ENCODE measurements at regions not wholly inside any gene's neighbourhood (a gene's known extent, or its start where the extent isn't known, plus 50 kb on each side); places are given as distances from the start of the nearest gene placed in this dataset.
A peak's percentile ranks its signal among the peaks of the same experiment; 100 is the strongest.
"Not testable (repeated sequence)": the region's sequence is repeated elsewhere in the genome, so short reads cannot be mapped to it uniquely, and the experiment has no call there.

GRCh38 chr5:93359296-93359959 is 221.6 kb downstream of the NR2F1-AS1 start:
- no peak for DNase-seq

- DNase-seq, result no peak
These were observed 222.8 kb downstream of the NR2F1-AS1 start for GRCh38 chr5:93358176-93358575.

- no peak for DNase-seq
These were observed 223.3 kb downstream of the NR2F1-AS1 start for GRCh38 chr5:93357686-93358085.

- DNase-seq, result no peak
These were observed 225.3 kb downstream of the NR2F1-AS1 start for GRCh38 chr5:93355691-93356090.

GRCh38 chr5:93352186-93352585 is 228.8 kb downstream of the NR2F1-AS1 start:
- no peak for DNase-seq

- no peak for DNase-seq
These were observed 231.4 kb downstream of the NR2F1-AS1 start for GRCh38 chr5:93349613-93350012.

- DNase-seq, result peak in 1 of 58 donors; percentile 3
These were observed 232.8 kb downstream of the NR2F1-AS1 start for GRCh38 chr5:93348231-93348630.

GRCh38 chr5:93346850-93347249 is 234.2 kb downstream of the NR2F1-AS1 start:
- DNase-seq, result not testable (repeated sequence)

- no peak for DNase-seq
These were observed 234.7 kb downstream of the NR2F1-AS1 start for GRCh38 chr5:93346301-93346700.

- DNase-seq, result no peak
These were observed 237.4 kb downstream of the NR2F1-AS1 start for GRCh38 chr5:93343570-93343969.

- peak in 2 of 58 donors; percentile 5 to 25 for DNase-seq
These were observed 238.4 kb downstream of the NR2F1-AS1 start for GRCh38 chr5:93342563-93343061.

- no peak for DNase-seq
These were observed 240.1 kb downstream of the NR2F1-AS1 start for GRCh38 chr5:93340881-93341280.

- no peak for DNase-seq
These were observed 243.9 kb downstream of the NR2F1-AS1 start for GRCh38 chr5:93337138-93337537.

- no peak for DNase-seq
These were observed 244.5 kb downstream of the NR2F1-AS1 start for GRCh38 chr5:93336330-93337110.

- peak in 7 of 58 donors; percentile 6 to 48 (median 15) for DNase-seq
These were observed 249.2 kb downstream of the NR2F1-AS1 start for GRCh38 chr5:93331863-93332262.

- no peak for DNase-seq
These were observed 249.8 kb downstream of the NR2F1-AS1 start for GRCh38 chr5:93331241-93331640.

- DNase-seq, result no peak
These were observed 250.5 kb downstream of the NR2F1-AS1 start for GRCh38 chr5:93330506-93330905.

- DNase-seq, result no peak
These were observed 251.3 kb downstream of the NR2F1-AS1 start for GRCh38 chr5:93329756-93330155.

- DNase-seq, result no peak
These were observed 252.2 kb downstream of the NR2F1-AS1 start for GRCh38 chr5:93328833-93329232.

GRCh38 chr5:93327605-93328004 is 253.4 kb downstream of the NR2F1-AS1 start:
- DNase-seq, result no peak

GRCh38 chr5:93325946-93326345 is 255.1 kb downstream of the NR2F1-AS1 start:
- DNase-seq, result peak in 2 of 58 donors; percentile 17 to 30
